B cell (primary cell): ENCODE measurements at regions not wholly inside any gene's neighbourhood (a gene's known extent, or its start where the extent isn't known, plus 50 kb on each side); places are given as distances from the start of the nearest gene placed in this dataset.

Source experiments
- ATAC-seq: fragments of 200-7000 bp; cut with Tn5 transposase; one replicate; pipeline ENCODE4 v1.10.0; 2021; ENCODE audit warnings: low read depth, mild to moderate bottlenecking, moderate number of reproducible peaks, moderate library complexity
- CTCF ChIA-PET: fragments of 350-600 bp; sonication (Branson Sonifier 250); formaldehyde crosslinking; loops from one replicate; lab custom pipeline; 2021; ENCODE audit warnings: antibody characterized with exemption, inconsistent platforms; lab: Charles Lee
- POLR2A ChIA-PET: fragments of 350-600 bp; sonication (Branson Sonifier 250); formaldehyde crosslinking; loops from one replicate; lab custom pipeline; 2021; ENCODE audit warnings: antibody characterized with exemption; lab: Charles Lee
- DNase-seq: peaks from one replicate; pipeline ENCODE4 v3.0.0; 2013
- H2AFZ ChIP-seq: 2 replicates; pipeline ENCODE4 v1.6.1; 2012; ENCODE audit warnings: mild to moderate bottlenecking, low read depth, low read length; ENCODE audit not compliant: insufficient read depth, poor library complexity, severe bottlenecking
- H3K27ac ChIP-seq, 2 donors: 1 replicate in 1 of 2; 2 replicates in 1 of 2; pipeline ENCODE4 v1.5.1; 2012 to 2013; ENCODE audit warnings: low read length in 2 of 2, mild to moderate bottlenecking in 2 of 2, moderate library complexity in 1 of 2
- H3K27me3 ChIP-seq, 4 experiments: fragments of 200-600 bp in 1 of 4; sonication (generic) in 1 of 4; replicated peaks in 1 of 4; 1 replicate in 2 of 4; 2 replicates in 2 of 4; pipeline versions ENCODE4 v1.6.1 to v1.7.0; 2013 to 2016; ENCODE audit warnings: low read length in 3 of 4, mild to moderate bottlenecking in 2 of 4, mixed read lengths in 1 of 4, moderate library complexity in 1 of 4; ENCODE audit not compliant: insufficient read depth in 4 of 4, control insufficient read depth in 3 of 4; ENCODE audit errors: control extremely low read depth in 1 of 4
- H3K36me3 ChIP-seq, 2 experiments: replicated peaks in 1 of 2; 1 replicate in 1 of 2; 2 replicates in 1 of 2; pipeline versions ENCODE4 v1.6.1 to v1.7.1; 2013; ENCODE audit warnings: low read length in 1 of 2; ENCODE audit not compliant: insufficient read depth in 2 of 2, control insufficient read depth in 1 of 2; ENCODE audit errors: control extremely low read depth in 1 of 2, extremely low read depth in 1 of 2
- H3K4me1 ChIP-seq, 2 donors: fragments of 200-600 bp in 1 of 2; sonication (generic) in 1 of 2; 1 replicate in 1 of 2; 2 replicates in 1 of 2; pipeline versions ENCODE4 v1.5.1 to v1.6.1; 2013 to 2017; ENCODE audit warnings: low read length in 2 of 2; ENCODE audit not compliant: control insufficient read depth in 2 of 2, insufficient read depth in 2 of 2
- H3K4me2 ChIP-seq: replicated peaks from 2 replicates; pipeline ENCODE3; 2012; ENCODE audit warnings: mild to moderate bottlenecking, low read depth, low read length; ENCODE audit not compliant: poor library complexity, severe bottlenecking
- H3K4me3 ChIP-seq, 5 experiments: fragments of 200-600 bp in 1 of 5; sonication (generic) in 1 of 5; 1 replicate in 3 of 5; 2 replicates in 2 of 5; pipeline versions ENCODE4 v1.5.1 to v1.7.0; 2011 to 2016; ENCODE audit warnings: low read length in 4 of 5, mild to moderate bottlenecking in 4 of 5, low read depth in 2 of 5, control low read depth in 1 of 5, moderate library complexity in 1 of 5; ENCODE audit not compliant: insufficient read depth in 1 of 5; ENCODE audit errors: control extremely low read depth in 1 of 5, extremely low read depth in 1 of 5
- H3K79me2 ChIP-seq: fragments of 200-600 bp; sonication (generic); one replicate; pipeline ENCODE4 v1.6.0; 2016; ENCODE audit warnings: low read length; ENCODE audit not compliant: control insufficient read depth, insufficient read depth
- H3K9ac ChIP-seq: fragments of 200-600 bp; sonication (generic); 2 replicates; pipeline ENCODE4 v1.6.1; 2017; ENCODE audit warnings: mild to moderate bottlenecking, low read length, moderate library complexity
- H3K9me3 ChIP-seq, 3 donors: one replicate each; pipeline versions ENCODE4 v1.6.1 to v1.7.1; 2013; ENCODE audit warnings: low read length in 2 of 3; ENCODE audit not compliant: control insufficient read depth in 2 of 3, insufficient read depth in 1 of 3; ENCODE audit errors: control extremely low read depth in 1 of 3
- H4K20me1 ChIP-seq: 2 replicates; pipeline ENCODE4 v1.6.0; 2012; ENCODE audit warnings: mild to moderate bottlenecking, low read length; ENCODE audit not compliant: insufficient read depth, control insufficient read depth, poor library complexity, severe bottlenecking
- H3K27ac Mint-ChIP-seq: one replicate; pipeline ENCODE4 v1.8.0; 2021; ENCODE audit warnings: mixed read lengths
- H3K27me3 Mint-ChIP-seq: one replicate; pipeline ENCODE4 v1.8.0; 2021; ENCODE audit warnings: mixed read lengths
- H3K4me1 Mint-ChIP-seq: one replicate; pipeline ENCODE4 v1.8.0; 2021; ENCODE audit warnings: mixed read lengths
- H3K4me3 Mint-ChIP-seq: one replicate; pipeline ENCODE4 v1.8.0; 2021; ENCODE audit warnings: mixed read lengths
- H3K9me3 Mint-ChIP-seq: one replicate; pipeline ENCODE4 v1.8.0; 2022; ENCODE audit warnings: mixed read lengths; ENCODE audit not compliant: insufficient read depth
- EZH2 ChIP-seq: IDR thresholded peaks from 2 replicates; pipeline ENCODE4 v1.6.1; 2012; ENCODE audit warnings: borderline replicate concordance, low read depth, mild to moderate bottlenecking, moderate library complexity, low read length; ENCODE audit not compliant: insufficient read depth, poor library complexity, severe bottlenecking
- WGBS: methylation state at CpG from one replicate; pipeline ENCODE4 v1.1.5; 2013; ENCODE audit warnings: missing lambda C conversion rate; ENCODE audit not compliant: insufficient coverage; 5-methylcytosine and 5-hydroxymethylcytosine counted together
- intact Hi-C: fragments of 100-400 bp; cut with micrococcal nuclease; formaldehyde crosslinking; loops from one replicate; pipeline ENCODE4 v1.10.0; 2022
- TF ChIP-seq, protein P1 (sequence below): fragments of 200-600 bp; IDR thresholded peaks from one replicate; pipeline ENCODE4 v1.8.0; 2022; ENCODE audit warnings: antibody characterized with exemption, mild to moderate bottlenecking

DNA sequence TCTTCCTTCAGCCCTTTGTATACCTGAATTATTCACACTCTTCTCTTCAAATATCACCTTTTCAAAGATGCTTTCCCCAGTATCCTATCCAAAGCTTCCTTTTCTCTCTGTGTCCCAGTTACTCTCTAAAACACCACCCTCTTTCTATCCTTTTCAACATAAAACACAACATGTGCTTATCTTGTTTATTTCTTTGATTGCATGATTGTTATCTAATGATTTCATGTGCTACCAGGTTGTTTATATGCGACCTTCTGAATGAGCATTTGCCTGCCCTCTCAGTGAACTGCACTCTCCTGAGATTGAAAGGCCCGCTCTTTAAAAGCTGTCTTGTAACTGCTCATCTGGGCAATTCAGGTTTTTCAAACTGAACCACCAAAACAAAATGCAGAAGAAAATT is 97.7 kb upstream of the FGGY start:
- 100% methylated on average over 1 of the region's 2 CpGs for WGBS
- intact Hi-C loops = no loop called here
- peaks cover 6% of the 10 kb centered on the region for H3K4me1 Mint-ChIP-seq

DNA sequence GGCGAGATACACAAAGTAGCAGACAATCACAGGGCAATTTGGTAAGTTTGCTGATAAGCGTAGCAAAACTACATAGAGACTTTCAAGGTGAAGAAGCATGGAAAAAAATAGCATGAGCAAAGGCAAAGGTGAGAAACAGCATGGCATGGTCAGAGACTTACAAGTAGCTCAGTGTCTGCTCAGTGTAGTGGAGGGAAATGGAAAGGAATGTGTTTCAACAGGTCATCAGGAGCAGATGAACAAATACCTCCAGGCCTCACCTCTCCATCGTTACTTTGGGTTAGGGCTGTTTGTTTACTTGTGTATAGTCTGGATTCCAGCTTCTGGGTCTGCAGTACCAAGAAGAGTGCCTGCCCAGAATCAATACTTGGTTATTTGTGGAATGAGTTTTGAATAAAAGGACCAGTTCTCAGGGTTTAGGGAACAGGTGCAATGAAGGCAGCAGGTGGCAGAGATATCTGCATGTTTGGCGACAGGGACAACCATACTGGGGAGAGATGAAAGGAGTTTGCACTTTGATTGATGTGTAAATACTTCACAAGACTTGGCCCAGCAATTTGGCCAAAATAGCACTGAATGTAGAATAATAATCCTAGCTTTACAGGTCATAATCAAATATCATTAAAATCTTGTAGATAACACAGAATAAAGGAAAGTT is 97.0 kb upstream of the FGGY start:
- H3K27ac ChIP-seq = no peak overlapping the region
- intact Hi-C loops = no loop called here
- H3K79me2 ChIP-seq = no peaks in the 10 kb centered on the region
- H3K4me2 ChIP-seq = no peak overlapping the region
- H3K9me3 ChIP-seq = peaks cover 2 to 5% (median 3%) of the 10 kb centered on the region in 3 donors
- ChIA-PET CTCF (no interaction called here), POLR2A (interaction anchor here (1.0 kb wide), 1 partner anchor 97 kb away, joined by 4 read pairs; the partner anchor contains the start of gene FGGY)
- WGBS = 97% methylated on average over 4 of the region's 4 CpGs
- no peaks in the 10 kb centered on the region for H4K20me1 ChIP-seq
- no peak overlapping the region for H3K9ac ChIP-seq
- no peak for TF ChIP-seq EZH2
- TF ChIP-seq, protein P1, sequence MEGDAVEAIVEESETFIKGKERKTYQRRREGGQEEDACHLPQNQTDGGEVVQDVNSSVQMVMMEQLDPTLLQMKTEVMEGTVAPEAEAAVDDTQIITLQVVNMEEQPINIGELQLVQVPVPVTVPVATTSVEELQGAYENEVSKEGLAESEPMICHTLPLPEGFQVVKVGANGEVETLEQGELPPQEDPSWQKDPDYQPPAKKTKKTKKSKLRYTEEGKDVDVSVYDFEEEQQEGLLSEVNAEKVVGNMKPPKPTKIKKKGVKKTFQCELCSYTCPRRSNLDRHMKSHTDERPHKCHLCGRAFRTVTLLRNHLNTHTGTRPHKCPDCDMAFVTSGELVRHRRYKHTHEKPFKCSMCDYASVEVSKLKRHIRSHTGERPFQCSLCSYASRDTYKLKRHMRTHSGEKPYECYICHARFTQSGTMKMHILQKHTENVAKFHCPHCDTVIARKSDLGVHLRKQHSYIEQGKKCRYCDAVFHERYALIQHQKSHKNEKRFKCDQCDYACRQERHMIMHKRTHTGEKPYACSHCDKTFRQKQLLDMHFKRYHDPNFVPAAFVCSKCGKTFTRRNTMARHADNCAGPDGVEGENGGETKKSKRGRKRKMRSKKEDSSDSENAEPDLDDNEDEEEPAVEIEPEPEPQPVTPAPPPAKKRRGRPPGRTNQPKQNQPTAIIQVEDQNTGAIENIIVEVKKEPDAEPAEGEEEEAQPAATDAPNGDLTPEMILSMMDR = no peak
- peaks cover 0 to 6% (median 0%) of the 10 kb centered on the region in 4 experiments for H3K27me3 ChIP-seq
- Mint-ChIP-seq H3K27me3 (peaks cover 6% of the 10 kb centered on the region), H3K27ac (no peak overlapping the region), H3K4me1 (peaks cover 6% of the 10 kb centered on the region), H3K4me3 (no peak overlapping the region), H3K9me3 (peaks cover under 1% of the 10 kb centered on the region)
- H3K4me3 ChIP-seq = no peak overlapping the region
- ATAC-seq = no peak
- no peaks in the 10 kb centered on the region for H3K36me3 ChIP-seq
- DNase-seq = no peak
- H2AFZ ChIP-seq = no peak overlapping the region
- H3K4me1 ChIP-seq = peaks cover 4 to 6% of the 10 kb centered on the region in 2 donors

More for the DNA sequence above, 97.7 kb upstream of the FGGY start:
- no peak for DNase-seq
- no peak overlapping the region for H3K4me3 ChIP-seq
- no peaks in the 10 kb centered on the region for H3K79me2 ChIP-seq
- no peak for TF ChIP-seq EZH2
- TF ChIP-seq, protein P1 = no peak
- peaks cover 4 to 6% of the 10 kb centered on the region in 2 donors for H3K4me1 ChIP-seq
- Mint-ChIP-seq H3K27ac (no peak overlapping the region), H3K9me3 (no peaks in the 10 kb centered on the region), H3K4me3 (no peak overlapping the region), H3K27me3 (peaks cover 4% of the 10 kb centered on the region)
- ChIA-PET CTCF (no interaction called here), POLR2A (no interaction called here)
- H3K27ac ChIP-seq = no peak overlapping the region
- H2AFZ ChIP-seq = no peak overlapping the region
- H3K9me3 ChIP-seq = peaks cover 0 to 4% (median 0%) of the 10 kb centered on the region in 3 donors
- H3K27me3 ChIP-seq = peaks cover 0 to 5% (median 0%) of the 10 kb centered on the region in 4 experiments
- no peaks in the 10 kb centered on the region for H4K20me1 ChIP-seq
- no peak for ATAC-seq
- H3K4me2 ChIP-seq = no peak overlapping the region
- H3K9ac ChIP-seq = no peak overlapping the region
- no peaks in the 10 kb centered on the region for H3K36me3 ChIP-seq
